ENCODE measurements at regions not wholly inside any gene's neighbourhood (a gene's known extent, or its start where the extent isn't known, plus 50 kb on each side); places are given as distances from the start of the nearest gene placed in this dataset.

GRCh38 chr20:46826343-46826984 is 68.2 kb upstream of the EYA2 start:
- TF ChIP-seq CTCF (IDR thresholded peaks at IDR 0.05; ENCODE audit: insufficient read depth, low read length), result no peak
- TF ChIP-seq GABPA (IDR thresholded peaks at IDR 0.05; ENCODE audit: low read depth), result no peak
- TF ChIP-seq SPI1 (IDR thresholded peaks at IDR 0.05; ENCODE audit: borderline replicate concordance, low read depth), result no peak
- no peak for TF ChIP-seq POLR2AphosphoS5 (IDR thresholded peaks at IDR 0.05; ENCODE audit: low read depth)
- TF ChIP-seq REST (IDR thresholded peaks at IDR 0.05; ENCODE audit: insufficient replicate concordance, low read depth), result no peak
- H3K27ac ChIP-seq (replicated peaks), result no peak overlapping the region
- DNase-seq (ENCODE audit: low read depth in 1 of 2, low spot score in 1 of 2), result no peak
- H3K27me3 ChIP-seq (ENCODE audit: insufficient read depth, poor library complexity, severe bottlenecking), result peaks cover 3% of the 10 kb centered on the region
- no peak overlapping the region for H3K4me3 ChIP-seq (replicated peaks; ENCODE audit: insufficient read depth, low read length)

- Histone ChIP-seq H3K27me3 (ENCODE audit: insufficient read depth, poor library complexity, severe bottlenecking) (peaks cover 3% of the 10 kb centered on the region), H3K27ac (replicated peaks) (no peak overlapping the region), H3K4me3 (replicated peaks; ENCODE audit: insufficient read depth, low read length) (no peak overlapping the region)
- no peak for DNase-seq (ENCODE audit: low read depth in 1 of 2, low spot score in 1 of 2)
- TF ChIP-seq CTCF (IDR thresholded peaks at IDR 0.05; ENCODE audit: insufficient read depth, low read length) (no peak), GABPA (IDR thresholded peaks at IDR 0.05; ENCODE audit: low read depth) (no peak), POLR2AphosphoS5 (IDR thresholded peaks at IDR 0.05; ENCODE audit: low read depth) (no peak), REST (IDR thresholded peaks at IDR 0.05; ENCODE audit: insufficient replicate concordance, low read depth) (no peak), SPI1 (IDR thresholded peaks at IDR 0.05; ENCODE audit: borderline replicate concordance, low read depth) (no peak)
Measured at GRCh38 chr20:46827718-46828458, 66.8 kb upstream of the EYA2 start.

- TF ChIP-seq REST (IDR thresholded peaks at IDR 0.05; ENCODE audit: insufficient replicate concordance, low read depth) (no peak), GABPA (IDR thresholded peaks at IDR 0.05; ENCODE audit: low read depth) (no peak), POLR2AphosphoS5 (IDR thresholded peaks at IDR 0.05; ENCODE audit: low read depth) (no peak), SPI1 (IDR thresholded peaks at IDR 0.05; ENCODE audit: borderline replicate concordance, low read depth) (no peak), CTCF (IDR thresholded peaks at IDR 0.05; ENCODE audit: insufficient read depth, low read length) (no peak)
- no peak overlapping the region for H3K27ac ChIP-seq (replicated peaks)
Measured at GRCh38 chr20:46828471-46828870, 66.2 kb upstream of the EYA2 start.

More at GRCh38 chr20:46828471-46828870, 66.2 kb upstream of the EYA2 start:
- no peaks in the 10 kb centered on the region for H3K27me3 ChIP-seq (ENCODE audit: insufficient read depth, poor library complexity, severe bottlenecking)
- H3K4me3 ChIP-seq (replicated peaks; ENCODE audit: insufficient read depth, low read length), result no peak overlapping the region
- no peak for DNase-seq (ENCODE audit: low read depth in 1 of 2, low spot score in 1 of 2)
